K562 (cell line): ENCODE measurements at regions not wholly inside any gene's neighbourhood (a gene's known extent, or its start where the extent isn't known, plus 50 kb on each side); places are given as distances from the start of the nearest gene placed in this dataset.
A peak's percentile ranks its signal among the peaks of the same experiment; 100 is the strongest.

Source experiments
- ATAC-seq: fragments of 200-7000 bp; cut with Tn5 transposase; 3 replicates; pipeline ENCODE4 v1.9.1; 2020; ENCODE audit warnings: moderate library complexity
- BruUV-seq: library from RNA; stranded (reverse); fragments of 400-500 nt; replicated peaks from 2 replicates; lab custom pipeline; 2021; lab: Mats Ljungman, UMichigan
- CTCF ChIA-PET: fragments of 300-600 bp; formaldehyde crosslinking; extraction: SDS; loops from one replicate; lab custom pipeline; 2021; ENCODE audit warnings: low intra/inter-chr PET ratio; lab: Yijun Ruan, JAX
- POLR2A ChIA-PET: fragments of 300-600, 350-650 bp; sonication (Branson Sonifier 250); formaldehyde crosslinking; extraction: SDS; loops from one replicate; lab custom pipeline; 2021; ENCODE audit warnings: antibody characterized with exemption, inconsistent platforms; lab: Yijun Ruan, JAX
- DNase-seq, 4 experiments: peaks; one replicate each; pipeline versions ENCODE4 v3.0.0 to v3.0.0-alpha.2; 2011 to 2018; ENCODE audit warnings: low spot score in 3 of 4, mixed read lengths in 3 of 4; ENCODE audit errors: extremely low read depth in 1 of 4
- FAIRE-seq: peaks from 2 replicates; lab custom pipeline; 2011; peaks lifted over from hg19 to GRCh38; lab: Jason Lieb, UNC
- H2AFZ ChIP-seq: 2 replicates; pipeline ENCODE4 v1.6.0; 2011; ENCODE audit warnings: low read depth, low read length, control low read depth, inconsistent platforms
- H3K27ac ChIP-seq: fragments of 200-600 bp; 3 replicates; pipeline ENCODE4 v1.8.0; 2011; ENCODE audit warnings: low read depth, mild to moderate bottlenecking, control low read depth, inconsistent platforms, low read length, moderate library complexity, mixed read lengths; ENCODE audit errors: extremely low read depth
- H3K27me3 ChIP-seq, 2 experiments: fragments of 300-600 bp in 1 of 2; 2 replicates in 1 of 2; 3 replicates in 1 of 2; pipeline versions ENCODE4 v1.6.0 to v1.8.0; 2011; ENCODE audit warnings: inconsistent platforms in 2 of 2, low read length in 2 of 2, mild to moderate bottlenecking in 1 of 2, mixed read lengths in 1 of 2, moderate library complexity in 1 of 2; ENCODE audit not compliant: control insufficient read depth in 2 of 2, insufficient read depth in 2 of 2
- H3K36me3 ChIP-seq: fragments of 300-600 bp; 3 replicates; pipeline ENCODE4 v1.8.0; 2011; ENCODE audit warnings: mild to moderate bottlenecking, low read length, inconsistent platforms; ENCODE audit not compliant: control insufficient read depth, insufficient read depth
- H3K4me1 ChIP-seq, 2 experiments: fragments of 200-600 bp in 1 of 2; replicated peaks in 1 of 2; 2 replicates in 1 of 2; 3 replicates in 1 of 2; pipeline versions ENCODE4 v1.5.1 to v1.8.0; 2011; ENCODE audit warnings: inconsistent platforms in 2 of 2, low read length in 2 of 2, mild to moderate bottlenecking in 1 of 2, mixed read lengths in 1 of 2, moderate library complexity in 1 of 2; ENCODE audit not compliant: control insufficient read depth in 2 of 2, insufficient read depth in 2 of 2
- H3K4me2 ChIP-seq: 2 replicates; pipeline ENCODE4 v1.6.1; 2011; ENCODE audit warnings: low read length, control low read depth, inconsistent platforms, mixed read lengths; ENCODE audit not compliant: insufficient read depth
- H3K4me3 ChIP-seq: fragments of 200-600 bp; sonication (generic), shearing (Covaris generic); 2 replicates; pipeline ENCODE4 v1.5.1; 2016; ENCODE audit warnings: control low read depth, inconsistent platforms
- H3K79me2 ChIP-seq: fragments of 200-600 bp; 3 replicates; pipeline ENCODE4 v1.8.0; 2011; ENCODE audit warnings: low read length, inconsistent platforms; ENCODE audit not compliant: control insufficient read depth, insufficient read depth
- H3K9ac ChIP-seq, 2 experiments: 2 replicates each; pipeline versions ENCODE4 v1.6.0 to v1.6.1; 2011; ENCODE audit warnings: low read depth in 2 of 2, low read length in 2 of 2, control low read depth in 1 of 2, inconsistent platforms in 1 of 2, mild to moderate bottlenecking in 1 of 2, mixed read lengths in 1 of 2; ENCODE audit not compliant: insufficient read depth in 1 of 2
- H3K9me1 ChIP-seq: one replicate; pipeline ENCODE4 v1.6.0; 2011; ENCODE audit warnings: inconsistent platforms, mild to moderate bottlenecking, low read length, moderate library complexity; ENCODE audit not compliant: control insufficient read depth, insufficient read depth
- H3K9me3 ChIP-seq: replicated peaks from 2 replicates; pipeline ENCODE4 v1.5.1; 2011; ENCODE audit warnings: low read depth, low read length, inconsistent platforms; ENCODE audit not compliant: control insufficient read depth, insufficient read depth
- H4K20me1 ChIP-seq: replicated peaks from 2 replicates; pipeline ENCODE4 v1.6.1; 2011; ENCODE audit warnings: low read length, inconsistent platforms, mixed read lengths; ENCODE audit not compliant: control insufficient read depth, insufficient read depth
- NFIC ChIP-seq: fragments of 450-650 bp; IDR thresholded peaks from 2 replicates; pipeline ENCODE4 v1.6.1; 2017; ENCODE audit warnings: mild to moderate bottlenecking, inconsistent platforms
- PYGO2 ChIP-seq: fragments of 450-650 bp; IDR thresholded peaks from 2 replicates; pipeline ENCODE4 v1.6.1; 2016; ENCODE audit warnings: mild to moderate bottlenecking, missing genetic modification characterization, moderate library complexity, missing compliant biosample characterization
- SMARCC2 ChIP-seq: fragments of 450-650 bp; IDR thresholded peaks from 2 replicates; pipeline ENCODE4 v1.6.1; 2017; ENCODE audit warnings: antibody characterized with exemption, moderate library complexity, mild to moderate bottlenecking, low read depth
- ZNF347 ChIP-seq: fragments of 450-650 bp; formaldehyde crosslinking; IDR thresholded peaks from 2 replicates; pipeline ENCODE4 v1.4.0; 2020; ENCODE audit warnings: low read depth, mild to moderate bottlenecking, moderate library complexity
- WGBS: fragments of 100-300 bp; shearing (Covaris generic); methylation state at CpG from one replicate; pipeline ENCODE4 v1.1.6; 2016; ENCODE audit warnings: low coverage, mixed read lengths; ENCODE audit not compliant: insufficient coverage; ENCODE audit errors: missing lambda C conversion rate; 5-methylcytosine and 5-hydroxymethylcytosine counted together
- in situ Hi-C: fragments of 300-500 bp; cut with MboI; formaldehyde crosslinking; loops from 4 replicates; pipeline ENCODE4 v1.15.0; 2018; ENCODE audit warnings: inconsistent platforms, mixed read lengths
- intact Hi-C: fragments of 100-400 bp; cut with micrococcal nuclease; formaldehyde crosslinking; loops from 2 replicates; pipeline ENCODE4 v1.14.2; 2022
- TF ChIP-seq, protein P1 (sequence below), 2 experiments: IDR thresholded peaks; 2 replicates each; pipeline ENCODE4 v1.6.1; 2011; ENCODE audit warnings: borderline replicate concordance in 1 of 2, control low read depth in 1 of 2, low read depth in 1 of 2, low read length in 1 of 2, mild to moderate bottlenecking in 1 of 2, mixed read lengths in 1 of 2, moderate library complexity in 1 of 2; ENCODE audit not compliant: insufficient read depth in 1 of 2, insufficient read length in 1 of 2, poor library complexity in 1 of 2, severe bottlenecking in 1 of 2; ENCODE audit errors: extremely low read depth in 1 of 2

DNA sequence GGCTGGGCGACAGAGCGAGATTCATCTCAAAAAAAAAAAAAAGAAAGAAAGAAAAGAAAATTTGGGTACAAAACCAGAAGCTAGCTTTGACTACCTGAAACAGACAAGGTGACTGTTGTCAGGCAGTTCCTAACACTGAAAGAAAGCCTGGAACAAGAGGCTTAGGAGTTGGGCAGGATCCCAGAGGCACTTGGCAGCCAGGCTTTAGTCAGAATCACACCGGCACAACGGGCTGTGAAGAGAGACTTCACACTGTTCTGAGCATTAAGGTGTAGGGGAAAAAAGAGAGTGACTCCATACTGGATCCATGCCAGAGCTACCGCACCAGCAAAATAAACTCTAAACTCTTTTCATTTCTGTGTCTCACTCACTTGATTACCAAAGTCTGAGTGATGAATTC lies 130.8 kb downstream of the ZNF467 start:
- no peak overlapping the region for H3K9ac ChIP-seq
- no peaks in the 10 kb centered on the region for H3K9me1 ChIP-seq
- H3K36me3 ChIP-seq: no peaks in the 10 kb centered on the region
- POLR2A ChIA-PET: interaction anchor here (0.6 kb wide), 1 partner anchor 156 kb away, joined by 3 read pairs; no protein-coding TSS in a partner anchor
- in situ Hi-C loops (no loop called here), intact Hi-C loops (no loop called here)
- no peak overlapping the region for H3K27ac ChIP-seq
- FAIRE-seq (no peak), ATAC-seq (no peak), DNase-seq (peak in 1 of 4 experiments; percentile 4)
- 0% methylated on average over 3 of the region's 5 CpGs for WGBS
- no peaks in the 10 kb centered on the region for H4K20me1 ChIP-seq
- H2AFZ ChIP-seq: no peak overlapping the region
- H3K27me3 ChIP-seq: peaks cover 44 to 84% of the 10 kb centered on the region in 2 experiments
- CTCF ChIA-PET: no interaction called here
- TF ChIP-seq ZNF347: no peak
- TF ChIP-seq, protein P1, sequence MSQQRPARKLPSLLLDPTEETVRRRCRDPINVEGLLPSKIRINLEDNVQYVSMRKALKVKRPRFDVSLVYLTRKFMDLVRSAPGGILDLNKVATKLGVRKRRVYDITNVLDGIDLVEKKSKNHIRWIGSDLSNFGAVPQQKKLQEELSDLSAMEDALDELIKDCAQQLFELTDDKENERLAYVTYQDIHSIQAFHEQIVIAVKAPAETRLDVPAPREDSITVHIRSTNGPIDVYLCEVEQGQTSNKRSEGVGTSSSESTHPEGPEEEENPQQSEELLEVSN (IDR thresholded peaks at IDR 0.05; ENCODE audit: borderline replicate concordance in 1 of 2, extremely low read depth in 1 of 2, insufficient read depth in 1 of 2, insufficient read length in 1 of 2, low read depth in 1 of 2, low read length in 1 of 2, poor library complexity in 1 of 2, severe bottlenecking in 1 of 2): no peak
- TF ChIP-seq SMARCC2: no peak
- no peak for TF ChIP-seq PYGO2
- TF ChIP-seq NFIC: peak; percentile 8; the same call in 1 of the 2 replicates
- TF ChIP-seq, all 486 proteins: peak for 1
- no TSS peak for BruUV-seq
- Histone ChIP-seq H3K79me2 (no peaks in the 10 kb centered on the region), H3K9me3 (no peaks in the 10 kb centered on the region), H3K4me1 (no peaks in the 10 kb centered on the region), H3K4me2 (no peak overlapping the region), H3K4me3 (no peak overlapping the region)
